ENCODE measurements at regions not wholly inside any gene's neighbourhood (a gene's known extent, or its start where the extent isn't known, plus 50 kb on each side); places are given as distances from the start of the nearest gene placed in this dataset.
A peak's percentile ranks its signal among the peaks of the same experiment; 100 is the strongest.

- no peak for DNase-seq
These were observed 182.1 kb upstream of the NUDT6 start for GRCh38 chr4:123104310-123105025.

- DNase-seq, result no peak
These were observed 182.6 kb upstream of the NUDT6 start for GRCh38 chr4:123105026-123105420.

- DNase-seq, result no peak
These were observed 184.3 kb upstream of the NUDT6 start for GRCh38 chr4:123106747-123107146.

- no peak for DNase-seq
These were observed 185.3 kb upstream of the NUDT6 start for GRCh38 chr4:123107444-123108252.

- no peak for DNase-seq
These were observed 186.7 kb upstream of the NUDT6 start for GRCh38 chr4:123109139-123109538.

- no peak for DNase-seq
These were observed 187.8 kb upstream of the NUDT6 start for GRCh38 chr4:123110147-123110546.

GRCh38 chr4:123110685-123111084, 188.3 kb upstream of the NUDT6 start:
- DNase-seq, result no peak

- DNase-seq, result no peak
These were observed 190.8 kb upstream of the NUDT6 start for GRCh38 chr4:123113155-123113554.

GRCh38 chr4:123114084-123114914, 191.9 kb upstream of the NUDT6 start:
- no peak for DNase-seq

GRCh38 chr4:123114915-123115756, 192.7 kb upstream of the NUDT6 start:
- no peak for DNase-seq

GRCh38 chr4:123116412-123116811, 194.0 kb upstream of the NUDT6 start:
- no peak for DNase-seq

GRCh38 chr4:123120473-123120872, 198.1 kb upstream of the NUDT6 start:
- no peak for DNase-seq

GRCh38 chr4:123121241-123121907, 199.0 kb upstream of the NUDT6 start:
- no peak for DNase-seq

- no peak for DNase-seq
These were observed 203.1 kb upstream of the NUDT6 start for GRCh38 chr4:123125477-123125876.

GRCh38 chr4:123127218-123127617, 204.8 kb upstream of the NUDT6 start:
- DNase-seq, result peak; percentile 16 to 35

GRCh38 chr4:123127875-123128274, 205.5 kb upstream of the NUDT6 start:
- no peak for DNase-seq

- DNase-seq, result no peak
These were observed 211.1 kb upstream of the NUDT6 start for GRCh38 chr4:123133397-123134050.

GRCh38 chr4:123144616-123145015, 222.2 kb upstream of the NUDT6 start:
- no peak for DNase-seq

- DNase-seq, result no peak
These were observed 236.2 kb upstream of the NUDT6 start for GRCh38 chr4:123158576-123158975.

- no peak for DNase-seq
These were observed 237.1 kb upstream of the NUDT6 start for GRCh38 chr4:123159479-123159878.

- DNase-seq, result no peak
These were observed 233.7 kb upstream of the SPRY1 start for GRCh38 chr4:123162859-123163258.

Measured in Kasumi-1 (cell line).